Gastroesophageal sphincter (tissue), 4 donors: ENCODE measurements at regions not wholly inside any gene's neighbourhood (a gene's known extent, or its start where the extent isn't known, plus 50 kb on each side); places are given as distances from the start of the nearest gene placed in this dataset.

Experiments
- ATAC-seq: fragments of 150-250 bp; one replicate; pipeline ENCODE4 v1.9.1; 2016; ENCODE audit warnings: mild to moderate bottlenecking, moderate library complexity
- H3K27ac ChIP-seq, 4 donors: fragments of 200-600 bp; sonication (generic) in 3 of 4; 1 replicate in 3 of 4; 2 replicates in 1 of 4; pipeline ENCODE4 v1.5.1; 2016 to 2019
- H3K27me3 ChIP-seq: fragments of 200-600 bp; sonication (generic); one replicate; pipeline ENCODE4 v1.5.1; 2019
- H3K36me3 ChIP-seq, 2 donors: fragments of 200-600 bp; sonication (generic); one replicate each; pipeline ENCODE4 v1.5.1; 2019; ENCODE audit warnings: control low read depth in 1 of 2
- H3K4me1 ChIP-seq, 3 donors: fragments of 200-600 bp; sonication (generic); 1 replicate in 2 of 3; 2 replicates in 1 of 3; pipeline ENCODE4 v1.5.1; 2016 to 2019; ENCODE audit warnings: control low read depth in 2 of 3
- H3K4me3 ChIP-seq, 2 donors: fragments of 200-600 bp; sonication (generic); one replicate each; pipeline ENCODE4 v1.5.1; 2019; ENCODE audit warnings: mild to moderate bottlenecking in 1 of 2, moderate library complexity in 1 of 2
- H3K9me3 ChIP-seq, 3 donors: fragments of 200-600 bp; sonication (generic); one replicate each; pipeline ENCODE4 v1.5.1; 2017 to 2019; ENCODE audit warnings: control low read depth in 2 of 3
- CTCF ChIP-seq, 4 experiments: fragments of 200-600 bp in 2 of 4; fragments of 450-650 bp in 2 of 4; sonication (generic) in 1 of 4; IDR thresholded peaks; one replicate each; pipeline ENCODE4 v1.5.1; 2017 to 2019; ENCODE audit warnings: antibody characterized with exemption in 4 of 4, mild to moderate bottlenecking in 2 of 4, moderate library complexity in 2 of 4
- EP300 ChIP-seq: sonication (generic); formaldehyde crosslinking; IDR thresholded peaks from one replicate; pipeline ENCODE4 v1.6.1; 2017; ENCODE audit warnings: antibody characterized with exemption, mild to moderate bottlenecking
- POLR2A ChIP-seq, 2 donors: fragments of 450-650 bp; IDR thresholded peaks; one replicate each; pipeline ENCODE4 v1.6.1; 2017; ENCODE audit warnings: antibody characterized with exemption in 2 of 2, mild to moderate bottlenecking in 2 of 2, moderate library complexity in 1 of 2
- POLR2AphosphoS5 ChIP-seq: sonication (generic); formaldehyde crosslinking; IDR thresholded peaks from one replicate; pipeline ENCODE4 v1.6.1; 2017; ENCODE audit warnings: antibody characterized with exemption
- WGBS, 2 donors: methylation state at CpG; one replicate each; pipeline ENCODE4 v1.1.5; 2018; ENCODE audit warnings: low coverage in 1 of 2; 5-methylcytosine and 5-hydroxymethylcytosine counted together

GRCh38 chr2:7766978-7767565 is 849.9 kb downstream of the RNF144A start:
- H3K4me1 ChIP-seq, result no peaks in the 10 kb centered on the region
- TF ChIP-seq POLR2AphosphoS5 (no peak), POLR2A (IDR thresholded peaks at IDR 0.05) (no peak), EP300 (no peak), CTCF (IDR thresholded peaks at IDR 0.05) (no peak)
- ATAC-seq, result no peak
- H3K27me3 ChIP-seq, result no peaks in the 10 kb centered on the region
- no peaks in the 10 kb centered on the region for H3K9me3 ChIP-seq
- H3K27ac ChIP-seq, result no peak overlapping the region
- 100% methylated on average over 1 of the region's 26 CpGs; no CpG with 5 or more reads in 1 of the 2 donors for WGBS, 2 donors
- no peak overlapping the region for H3K4me3 ChIP-seq
- no peaks in the 10 kb centered on the region for H3K36me3 ChIP-seq

- TF ChIP-seq POLR2A (IDR thresholded peaks at IDR 0.05), result no peak
- TF ChIP-seq CTCF (IDR thresholded peaks at IDR 0.05), result no peak
- no peak for TF ChIP-seq POLR2AphosphoS5
- TF ChIP-seq EP300, result no peak
- H3K4me1 ChIP-seq, result no peaks in the 10 kb centered on the region
- ATAC-seq, result no peak
- H3K4me3 ChIP-seq, result no peak overlapping the region
- no peak overlapping the region for H3K27ac ChIP-seq
- H3K36me3 ChIP-seq, result no peaks in the 10 kb centered on the region
- H3K27me3 ChIP-seq, result no peaks in the 10 kb centered on the region
- no peaks in the 10 kb centered on the region for H3K9me3 ChIP-seq
- 95 to 100% methylated on average over 1 to 4 of the region's 4 CpGs for WGBS, 2 donors
Observed at GRCh38 chr2:7767902-7768301, 850.7 kb downstream of the RNF144A start.

- no peak for ATAC-seq
- WGBS, 2 donors, result 87 to 91% methylated on average over 5 of the region's 5 CpGs
- TF ChIP-seq CTCF (IDR thresholded peaks at IDR 0.05) (no peak), POLR2A (IDR thresholded peaks at IDR 0.05) (no peak), EP300 (no peak), POLR2AphosphoS5 (no peak)
Observed at GRCh38 chr2:7771781-7772180, 854.6 kb downstream of the RNF144A start.

GRCh38 chr2:7773362-7774360 is 856.4 kb downstream of the RNF144A start:
- Histone ChIP-seq H3K27me3 (no peaks in the 10 kb centered on the region), H3K9me3 (no peaks in the 10 kb centered on the region), H3K27ac (no peak overlapping the region), H3K4me1 (no peaks in the 10 kb centered on the region), H3K4me3 (no peak overlapping the region), H3K36me3 (no peaks in the 10 kb centered on the region)
- TF ChIP-seq CTCF (IDR thresholded peaks at IDR 0.05), result no peak
- no peak for TF ChIP-seq EP300
- TF ChIP-seq POLR2AphosphoS5, result no peak
- no peak for TF ChIP-seq POLR2A (IDR thresholded peaks at IDR 0.05)
- no peak for ATAC-seq
- WGBS, 2 donors, result 73 to 76% methylated on average over 6 to 8 of the region's 12 CpGs

More at GRCh38 chr2:7771781-7772180, 854.6 kb downstream of the RNF144A start:
- no peak overlapping the region for H3K4me3 ChIP-seq
- no peaks in the 10 kb centered on the region for H3K4me1 ChIP-seq
- H3K27me3 ChIP-seq, result no peaks in the 10 kb centered on the region
- no peaks in the 10 kb centered on the region for H3K9me3 ChIP-seq
- H3K36me3 ChIP-seq, result no peaks in the 10 kb centered on the region
- no peak overlapping the region for H3K27ac ChIP-seq
